SK-N-SH treated with all-trans-retinoic acid at 6 μM for 48 hours (cell line): ENCODE measurements at regions not wholly inside any gene's neighbourhood (a gene's known extent, or its start where the extent isn't known, plus 50 kb on each side); places are given as distances from the start of the nearest gene placed in this dataset.

ENCODE experiments used
- ATAC-seq: fragments of 200-7000 bp; cut with Tn5 transposase; 3 replicates; pipeline ENCODE4 v1.9.1; 2020; ENCODE audit warnings: mild to moderate bottlenecking, moderate library complexity
- ARNTL ChIP-seq: fragments of 450-650 bp; formaldehyde crosslinking; IDR thresholded peaks from 2 replicates; pipeline ENCODE4 v1.5.0; 2020; ENCODE audit warnings: low read depth, mild to moderate bottlenecking, moderate library complexity, borderline replicate concordance
- BACH2 ChIP-seq: fragments of 250-450 bp; sonication (Bioruptor Pico); IDR thresholded peaks from 2 replicates; pipeline ENCODE4 v1.9.0; 2021; ENCODE audit warnings: mild to moderate bottlenecking, borderline replicate concordance
- CREB5 ChIP-seq: fragments of 250-450 bp; sonication (Bioruptor Pico); IDR thresholded peaks from 2 replicates; pipeline ENCODE4 v1.5.1; 2020; ENCODE audit warnings: low read depth, mild to moderate bottlenecking, moderate library complexity
- CSDC2 ChIP-seq: fragments of 250-450 bp; sonication (Bioruptor Pico); IDR thresholded peaks from 2 replicates; pipeline ENCODE4 v1.5.0; 2020; ENCODE audit warnings: mild to moderate bottlenecking, moderate library complexity
- ESRRG ChIP-seq: fragments of 250-450 bp; sonication (Bioruptor Pico); IDR thresholded peaks from 2 replicates; pipeline ENCODE4 v1.6.1; 2021; ENCODE audit warnings: mild to moderate bottlenecking
- GLIS3 ChIP-seq: fragments of 250-450 bp; sonication (Bioruptor Pico); IDR thresholded peaks from 2 replicates; pipeline ENCODE4 v1.5.0; 2020; ENCODE audit warnings: mild to moderate bottlenecking, moderate library complexity
- ISL1 ChIP-seq: fragments of 250-450 bp; sonication (Bioruptor Pico); IDR thresholded peaks from 2 replicates; pipeline ENCODE4 v2.1.2; 2022; ENCODE audit warnings: mild to moderate bottlenecking, moderate library complexity
- OSR1 ChIP-seq: fragments of 250-450 bp; sonication (Bioruptor Pico); IDR thresholded peaks from 2 replicates; pipeline ENCODE4 v1.8.0; 2022; ENCODE audit warnings: moderate library complexity, mild to moderate bottlenecking, inconsistent platforms
- PATZ1 ChIP-seq: fragments of 250-450 bp; sonication (Bioruptor Pico); IDR thresholded peaks from 2 replicates; pipeline ENCODE4 v1.8.0; 2020; ENCODE audit warnings: mild to moderate bottlenecking, moderate library complexity, borderline replicate concordance
- PPARA ChIP-seq: fragments of 250-450 bp; sonication (Bioruptor Pico); IDR thresholded peaks from 2 replicates; pipeline ENCODE4 v1.5.0; 2020; ENCODE audit warnings: mild to moderate bottlenecking, borderline replicate concordance
- RARB ChIP-seq: fragments of 250-450 bp; sonication (Bioruptor Pico); IDR thresholded peaks from 2 replicates; pipeline ENCODE4 v1.8.0; 2021; ENCODE audit warnings: mild to moderate bottlenecking, moderate library complexity
- SNAI2 ChIP-seq: fragments of 250-450 bp; sonication (Bioruptor Pico); IDR thresholded peaks from 2 replicates; pipeline ENCODE4 v1.5.0; 2020; ENCODE audit warnings: mild to moderate bottlenecking, moderate library complexity
- TOX ChIP-seq: fragments of 250-450 bp; sonication (Bioruptor Pico); IDR thresholded peaks from 2 replicates; pipeline ENCODE4 v1.8.0; 2021; ENCODE audit warnings: mild to moderate bottlenecking, moderate library complexity, borderline replicate concordance
- ZC3H10 ChIP-seq: fragments of 250-450 bp; sonication (Bioruptor Pico); IDR thresholded peaks from 2 replicates; pipeline ENCODE4 v1.5.1; 2021; ENCODE audit warnings: mild to moderate bottlenecking, moderate library complexity
- ZFP3 ChIP-seq: fragments of 250-450 bp; sonication (Bioruptor Pico); IDR thresholded peaks from 2 replicates; pipeline ENCODE4 v1.5.0; 2020; ENCODE audit warnings: mild to moderate bottlenecking, moderate library complexity
- ZFP30 ChIP-seq: fragments of 450-650 bp; formaldehyde crosslinking; IDR thresholded peaks from 2 replicates; pipeline ENCODE4 v1.5.0; 2022; ENCODE audit warnings: mild to moderate bottlenecking, moderate library complexity
- ZNF565 ChIP-seq: fragments of 450-650 bp; formaldehyde crosslinking; conservative IDR thresholded peaks from 2 replicates; pipeline ENCODE4 v1.5.0; 2020; ENCODE audit warnings: low read depth, mild to moderate bottlenecking, moderate library complexity
- ZNF70 ChIP-seq: fragments of 450-650 bp; formaldehyde crosslinking; IDR thresholded peaks from 2 replicates; pipeline ENCODE4 v1.5.0; 2020; ENCODE audit warnings: mild to moderate bottlenecking, moderate library complexity
- ZNF8 ChIP-seq: fragments of 450-650 bp; formaldehyde crosslinking; IDR thresholded peaks from 2 replicates; pipeline ENCODE4 v1.5.0; 2020; ENCODE audit warnings: mild to moderate bottlenecking, moderate library complexity
- TF ChIP-seq, protein P1 (sequence below): fragments of 250-450 bp; sonication (Bioruptor Pico); IDR thresholded peaks from 2 replicates; pipeline ENCODE4 v1.8.0; 2021; ENCODE audit warnings: low read depth, mild to moderate bottlenecking, moderate library complexity, borderline replicate concordance
- TF ChIP-seq, protein P2 (sequence below): fragments of 250-450 bp; sonication (Bioruptor Pico); IDR thresholded peaks from 2 replicates; pipeline ENCODE4 v1.5.0; 2020; ENCODE audit warnings: mild to moderate bottlenecking, moderate library complexity

DNA sequence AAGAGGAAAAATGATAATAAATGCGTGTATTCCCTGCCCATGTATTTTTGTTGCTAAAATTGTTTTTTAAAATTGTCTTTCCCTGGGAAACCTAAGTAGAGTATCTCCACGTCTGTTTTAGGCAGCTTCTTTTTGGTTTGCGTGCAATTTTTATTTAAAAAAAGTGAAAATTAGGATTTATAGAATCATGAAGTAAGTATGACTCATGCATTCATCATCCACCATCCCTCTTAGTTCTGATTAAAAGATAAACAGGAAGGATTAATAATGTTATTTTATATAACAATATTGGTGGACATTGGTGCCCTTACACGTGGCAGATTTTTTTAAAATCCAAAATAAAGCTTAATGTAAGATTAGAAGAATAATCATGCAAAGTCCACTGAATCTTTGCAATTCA, 358.7 kb downstream of the MED10 start:
- ATAC-seq = no peak
- TF ChIP-seq, protein P1, sequence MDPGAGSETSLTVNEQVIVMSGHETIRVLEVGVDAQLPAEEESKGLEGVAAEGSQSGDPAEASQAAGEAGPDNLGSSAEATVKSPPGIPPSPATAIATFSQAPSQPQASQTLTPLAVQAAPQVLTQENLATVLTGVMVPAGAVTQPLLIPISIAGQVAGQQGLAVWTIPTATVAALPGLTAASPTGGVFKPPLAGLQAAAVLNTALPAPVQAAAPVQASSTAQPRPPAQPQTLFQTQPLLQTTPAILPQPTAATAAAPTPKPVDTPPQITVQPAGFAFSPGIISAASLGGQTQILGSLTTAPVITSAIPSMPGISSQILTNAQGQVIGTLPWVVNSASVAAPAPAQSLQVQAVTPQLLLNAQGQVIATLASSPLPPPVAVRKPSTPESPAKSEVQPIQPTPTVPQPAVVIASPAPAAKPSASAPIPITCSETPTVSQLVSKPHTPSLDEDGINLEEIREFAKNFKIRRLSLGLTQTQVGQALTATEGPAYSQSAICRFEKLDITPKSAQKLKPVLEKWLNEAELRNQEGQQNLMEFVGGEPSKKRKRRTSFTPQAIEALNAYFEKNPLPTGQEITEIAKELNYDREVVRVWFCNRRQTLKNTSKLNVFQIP = no peak
- TF ChIP-seq PPARA = no peak
- TF ChIP-seq ESRRG (CRISPR knock-in tag) = no peak
- no peak for TF ChIP-seq OSR1
- no peak for TF ChIP-seq ARNTL (CRISPR knock-in tag)
- no peak for TF ChIP-seq ZNF565 (CRISPR knock-in tag)
- TF ChIP-seq ZFP30 (CRISPR knock-in tag) = no peak
- no peak for TF ChIP-seq RARB (CRISPR knock-in tag)

- TF ChIP-seq ISL1 = no peak
- no peak for TF ChIP-seq CREB5 (CRISPR knock-in tag)
- TF ChIP-seq ZC3H10 (CRISPR knock-in tag) = no peak
- TF ChIP-seq ZFP30 (CRISPR knock-in tag) = no peak
- no peak for TF ChIP-seq ZNF8
- TF ChIP-seq TOX = no peak
- TF ChIP-seq OSR1 = no peak
- TF ChIP-seq, all 23 proteins: peak for 0
- no peak for ATAC-seq
Measured at GRCh38 chr5:6013506-6013905, 364.8 kb downstream of the MED10 start.

- no peak for ATAC-seq
- TF ChIP-seq ESRRG (CRISPR knock-in tag) (no peak), ZC3H10 (CRISPR knock-in tag) (no peak), PPARA (no peak), CREB5 (CRISPR knock-in tag) (no peak), ZFP30 (CRISPR knock-in tag) (no peak), CSDC2 (CRISPR knock-in tag) (no peak), RARB (CRISPR knock-in tag) (no peak), OSR1 (no peak), ZNF565 (CRISPR knock-in tag) (no peak), GLIS3 (CRISPR knock-in tag) (no peak), ZNF70 (CRISPR knock-in tag) (no peak), PATZ1 (CRISPR knock-in tag) (no peak), SNAI2 (CRISPR knock-in tag) (no peak), BACH2 (CRISPR knock-in tag) (no peak), ZFP3 (CRISPR knock-in tag) (no peak)
- TF ChIP-seq, protein P2, sequence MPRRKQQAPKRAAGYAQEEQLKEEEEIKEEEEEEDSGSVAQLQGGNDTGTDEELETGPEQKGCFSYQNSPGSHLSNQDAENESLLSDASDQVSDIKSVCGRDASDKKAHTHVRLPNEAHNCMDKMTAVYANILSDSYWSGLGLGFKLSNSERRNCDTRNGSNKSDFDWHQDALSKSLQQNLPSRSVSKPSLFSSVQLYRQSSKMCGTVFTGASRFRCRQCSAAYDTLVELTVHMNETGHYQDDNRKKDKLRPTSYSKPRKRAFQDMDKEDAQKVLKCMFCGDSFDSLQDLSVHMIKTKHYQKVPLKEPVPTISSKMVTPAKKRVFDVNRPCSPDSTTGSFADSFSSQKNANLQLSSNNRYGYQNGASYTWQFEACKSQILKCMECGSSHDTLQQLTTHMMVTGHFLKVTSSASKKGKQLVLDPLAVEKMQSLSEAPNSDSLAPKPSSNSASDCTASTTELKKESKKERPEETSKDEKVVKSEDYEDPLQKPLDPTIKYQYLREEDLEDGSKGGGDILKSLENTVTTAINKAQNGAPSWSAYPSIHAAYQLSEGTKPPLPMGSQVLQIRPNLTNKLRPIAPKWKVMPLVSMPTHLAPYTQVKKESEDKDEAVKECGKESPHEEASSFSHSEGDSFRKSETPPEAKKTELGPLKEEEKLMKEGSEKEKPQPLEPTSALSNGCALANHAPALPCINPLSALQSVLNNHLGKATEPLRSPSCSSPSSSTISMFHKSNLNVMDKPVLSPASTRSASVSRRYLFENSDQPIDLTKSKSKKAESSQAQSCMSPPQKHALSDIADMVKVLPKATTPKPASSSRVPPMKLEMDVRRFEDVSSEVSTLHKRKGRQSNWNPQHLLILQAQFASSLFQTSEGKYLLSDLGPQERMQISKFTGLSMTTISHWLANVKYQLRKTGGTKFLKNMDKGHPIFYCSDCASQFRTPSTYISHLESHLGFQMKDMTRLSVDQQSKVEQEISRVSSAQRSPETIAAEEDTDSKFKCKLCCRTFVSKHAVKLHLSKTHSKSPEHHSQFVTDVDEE (CRISPR knock-in tag) = no peak
- TF ChIP-seq, protein P1 = no peak
Measured at GRCh38 chr5:6011199-6011598, 367.1 kb downstream of the MED10 start.
